ENCODE measurements at regions not wholly inside any gene's neighbourhood (a gene's known extent, or its start where the extent isn't known, plus 50 kb on each side); places are given as distances from the start of the nearest gene placed in this dataset.

DNA sequence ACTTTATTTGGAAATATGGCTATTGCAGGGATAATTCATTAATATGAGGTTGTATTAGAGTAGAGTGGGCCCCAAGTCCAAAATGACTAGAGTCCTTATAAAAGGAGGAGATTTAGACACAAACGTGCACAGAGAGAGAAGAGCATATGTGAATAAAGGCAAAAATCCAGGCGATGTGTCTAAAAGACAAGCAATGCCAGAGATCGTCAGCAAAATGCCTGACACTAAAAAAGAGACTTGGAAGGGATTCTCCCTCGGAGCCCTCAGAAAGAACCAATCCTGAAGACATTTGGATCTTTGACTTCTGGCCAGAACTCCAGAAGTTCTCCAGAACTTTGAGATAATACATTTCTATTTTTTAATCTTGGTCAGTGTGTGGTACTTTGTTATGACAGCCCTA is 472.1 kb downstream of the NLGN4X start:
- H3K4me1 ChIP-seq, result no peaks in the 10 kb centered on the region
- no peak for DNase-seq
- TF ChIP-seq, protein P1, sequence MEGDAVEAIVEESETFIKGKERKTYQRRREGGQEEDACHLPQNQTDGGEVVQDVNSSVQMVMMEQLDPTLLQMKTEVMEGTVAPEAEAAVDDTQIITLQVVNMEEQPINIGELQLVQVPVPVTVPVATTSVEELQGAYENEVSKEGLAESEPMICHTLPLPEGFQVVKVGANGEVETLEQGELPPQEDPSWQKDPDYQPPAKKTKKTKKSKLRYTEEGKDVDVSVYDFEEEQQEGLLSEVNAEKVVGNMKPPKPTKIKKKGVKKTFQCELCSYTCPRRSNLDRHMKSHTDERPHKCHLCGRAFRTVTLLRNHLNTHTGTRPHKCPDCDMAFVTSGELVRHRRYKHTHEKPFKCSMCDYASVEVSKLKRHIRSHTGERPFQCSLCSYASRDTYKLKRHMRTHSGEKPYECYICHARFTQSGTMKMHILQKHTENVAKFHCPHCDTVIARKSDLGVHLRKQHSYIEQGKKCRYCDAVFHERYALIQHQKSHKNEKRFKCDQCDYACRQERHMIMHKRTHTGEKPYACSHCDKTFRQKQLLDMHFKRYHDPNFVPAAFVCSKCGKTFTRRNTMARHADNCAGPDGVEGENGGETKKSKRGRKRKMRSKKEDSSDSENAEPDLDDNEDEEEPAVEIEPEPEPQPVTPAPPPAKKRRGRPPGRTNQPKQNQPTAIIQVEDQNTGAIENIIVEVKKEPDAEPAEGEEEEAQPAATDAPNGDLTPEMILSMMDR (IDR thresholded peaks at IDR 0.05; ENCODE audit: low read depth, low read length), result no peak
- H3K36me3 ChIP-seq, result no peaks in the 10 kb centered on the region
- no peak overlapping the region for H3K4me3 ChIP-seq (ENCODE audit: low read depth, low read length)
- no peaks in the 10 kb centered on the region for H3K27me3 ChIP-seq
- H3K9me3 ChIP-seq, result no peaks in the 10 kb centered on the region

DNA sequence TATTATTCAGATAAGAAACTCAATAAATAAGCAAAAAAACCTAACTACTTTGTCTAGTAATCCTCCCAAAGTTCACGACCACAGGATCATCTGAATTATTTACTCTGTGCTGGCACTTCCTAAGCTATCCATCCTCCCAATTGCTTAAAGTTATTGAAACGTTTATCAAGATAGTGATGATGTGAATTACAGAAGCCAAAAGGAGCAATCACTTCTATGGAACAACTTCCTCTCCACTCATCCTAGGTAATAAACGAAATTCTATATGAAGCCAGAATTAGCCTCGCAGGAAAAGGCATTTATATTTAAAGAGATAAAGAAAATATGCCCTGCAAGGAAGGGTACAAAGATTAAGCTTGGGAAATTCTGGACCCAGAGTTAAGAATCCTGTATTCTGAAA is 475.4 kb downstream of the NLGN4X start:
- DNase-seq, result no peak
- Histone ChIP-seq H3K9me3 (no peaks in the 10 kb centered on the region), H3K4me1 (no peaks in the 10 kb centered on the region), H3K4me3 (ENCODE audit: low read depth, low read length) (no peak overlapping the region), H3K27me3 (no peaks in the 10 kb centered on the region), H3K36me3 (no peaks in the 10 kb centered on the region)
- TF ChIP-seq, protein P1 (IDR thresholded peaks at IDR 0.05; ENCODE audit: low read depth, low read length), result no peak

DNA sequence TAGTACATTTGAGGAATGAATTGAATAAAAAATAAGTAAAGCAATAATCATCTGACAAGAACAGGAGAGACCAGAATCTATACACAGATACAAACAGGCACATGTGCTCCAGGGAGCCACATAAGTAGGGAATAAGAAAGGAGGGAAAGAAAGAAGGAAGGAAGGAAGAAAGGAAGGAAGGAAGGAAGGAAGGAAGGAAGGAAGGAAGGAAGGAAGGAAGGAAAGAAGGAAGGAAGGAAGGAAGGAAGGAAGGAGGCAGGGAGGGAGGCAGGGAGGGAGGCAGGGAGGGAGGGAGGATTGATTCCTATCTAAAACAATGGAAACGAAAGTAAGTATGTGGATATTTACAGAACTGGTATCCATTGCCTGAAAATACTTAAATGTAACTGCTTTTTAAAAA is 475.8 kb downstream of the NLGN4X start:
- TF ChIP-seq, protein P1 (IDR thresholded peaks at IDR 0.05; ENCODE audit: low read depth, low read length), result no peak
- Histone ChIP-seq H3K27me3 (no peaks in the 10 kb centered on the region), H3K9me3 (no peaks in the 10 kb centered on the region), H3K4me1 (no peaks in the 10 kb centered on the region), H3K4me3 (ENCODE audit: low read depth, low read length) (no peak overlapping the region), H3K36me3 (no peaks in the 10 kb centered on the region)
- DNase-seq, result no peak

DNA sequence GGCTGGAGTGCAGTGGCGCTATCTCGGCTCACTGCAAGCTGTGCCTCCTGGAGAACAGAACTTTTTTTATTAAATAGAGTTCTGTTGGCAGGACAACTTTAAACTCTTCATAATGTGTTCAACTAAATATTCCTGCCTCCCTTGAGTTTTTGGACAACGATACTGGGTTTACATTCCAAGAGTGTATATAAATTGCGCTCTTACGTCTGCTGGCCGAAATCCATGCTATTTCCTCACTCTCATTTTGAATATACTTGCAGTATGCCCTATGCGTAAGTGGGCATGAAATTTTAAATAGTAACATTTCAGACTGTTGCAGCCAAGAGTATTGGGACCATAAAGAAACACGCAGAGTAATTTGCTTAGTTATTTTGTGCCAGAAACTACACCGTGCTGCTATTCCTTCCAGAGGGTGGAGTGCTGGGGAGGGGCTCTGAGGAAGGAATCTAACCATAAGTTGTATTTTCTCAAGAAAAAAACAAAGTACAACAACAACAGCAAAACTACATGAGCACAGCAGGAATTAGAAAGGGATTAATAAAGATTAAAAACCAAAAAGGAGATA is 480.0 kb downstream of the NLGN4X start:
- Histone ChIP-seq H3K36me3 (no peaks in the 10 kb centered on the region), H3K4me3 (ENCODE audit: low read depth, low read length) (no peak overlapping the region), H3K9me3 (no peaks in the 10 kb centered on the region), H3K27me3 (no peaks in the 10 kb centered on the region), H3K4me1 (no peaks in the 10 kb centered on the region)
- no peak for DNase-seq
- TF ChIP-seq, protein P1 (IDR thresholded peaks at IDR 0.05; ENCODE audit: low read depth, low read length), result no peak

DNA sequence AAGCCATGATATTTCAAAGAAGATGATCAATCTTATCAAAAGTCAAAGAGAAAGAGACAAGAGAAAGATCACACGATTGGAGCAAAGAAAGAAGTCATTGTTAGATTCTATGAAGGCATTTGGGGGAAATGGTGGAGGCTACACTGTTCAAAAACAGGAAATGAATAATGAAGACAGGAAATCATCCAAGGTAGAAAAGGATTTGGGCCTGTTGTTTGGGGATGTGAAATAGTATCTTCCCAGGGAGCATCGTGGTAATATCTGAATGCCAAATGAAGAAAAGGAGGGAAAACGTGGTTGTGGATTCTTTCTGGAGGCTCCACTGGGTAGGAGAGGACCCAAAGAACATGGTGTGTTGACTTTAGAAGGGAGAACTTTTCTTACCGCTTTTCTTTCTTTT is 482.4 kb downstream of the NLGN4X start:
- H3K4me3 ChIP-seq (ENCODE audit: low read depth, low read length), result no peak overlapping the region
- TF ChIP-seq, protein P1 (IDR thresholded peaks at IDR 0.05; ENCODE audit: low read depth, low read length), result no peak

DNA sequence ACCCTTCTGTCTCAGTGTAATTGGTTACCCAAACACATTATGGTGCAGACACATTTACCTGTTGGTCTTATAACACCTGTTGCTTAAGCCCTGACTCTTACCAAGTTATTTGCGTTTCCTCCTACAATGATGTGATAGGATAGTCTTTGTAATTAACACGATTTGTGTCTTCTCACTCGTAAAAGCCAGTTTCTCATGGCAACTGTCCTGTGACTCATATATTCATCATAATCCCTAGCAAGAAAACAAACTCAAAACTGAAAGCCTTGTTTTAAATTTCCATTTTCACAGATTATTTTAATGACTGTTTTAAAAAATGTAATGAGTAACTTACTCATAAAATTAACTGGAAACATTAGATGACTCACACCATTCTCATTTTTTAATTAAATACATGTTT is 495.2 kb downstream of the NLGN4X start:
- Histone ChIP-seq H3K36me3 (no peaks in the 10 kb centered on the region), H3K27me3 (no peaks in the 10 kb centered on the region), H3K9me3 (no peaks in the 10 kb centered on the region), H3K4me1 (no peaks in the 10 kb centered on the region), H3K4me3 (ENCODE audit: low read depth, low read length) (no peak overlapping the region)
- TF ChIP-seq, protein P1 (IDR thresholded peaks at IDR 0.05; ENCODE audit: low read depth, low read length), result no peak
- DNase-seq, result no peak

More for the DNA sequence above, 482.4 kb downstream of the NLGN4X start:
- no peak for DNase-seq
- Histone ChIP-seq H3K27me3 (no peaks in the 10 kb centered on the region), H3K9me3 (no peaks in the 10 kb centered on the region), H3K4me1 (no peaks in the 10 kb centered on the region), H3K36me3 (no peaks in the 10 kb centered on the region)

All from BE2C (cell line).